LNCAP (cell line): ENCODE measurements at regions not wholly inside any gene's neighbourhood (a gene's known extent, or its start where the extent isn't known, plus 50 kb on each side); places are given as distances from the start of the nearest gene placed in this dataset.

Source experiments
- CTCF ChIP-seq: fragments of 450-650 bp; IDR thresholded peaks from 2 replicates; pipeline ENCODE4 v1.5.1; 2017; ENCODE audit warnings: mild to moderate bottlenecking

- no peak for TF ChIP-seq CTCF
These were observed 177.2 kb downstream of the EN1 start for GRCh38 chr2:118670276-118670675.

GRCh38 chr2:118669654-118670053 lies 177.8 kb downstream of the EN1 start:
- no peak for TF ChIP-seq CTCF

GRCh38 chr2:118668431-118669424 lies 178.7 kb downstream of the EN1 start:
- no peak for TF ChIP-seq CTCF

GRCh38 chr2:118667964-118668363 lies 179.5 kb downstream of the EN1 start:
- TF ChIP-seq CTCF = no peak

- no peak for TF ChIP-seq CTCF
These were observed 180.1 kb downstream of the EN1 start for GRCh38 chr2:118667348-118667747.

- TF ChIP-seq CTCF = no peak
These were observed 181.5 kb downstream of the EN1 start for GRCh38 chr2:118665784-118666529.

GRCh38 chr2:118661179-118661578 lies 186.3 kb downstream of the EN1 start:
- no peak for TF ChIP-seq CTCF
